GM19463 (cell line): ENCODE measurements at regions not wholly inside any gene's neighbourhood (a gene's known extent, or its start where the extent isn't known, plus 50 kb on each side); places are given as distances from the start of the nearest gene placed in this dataset.
"Not testable (repeated sequence)": the region's sequence is repeated elsewhere in the genome, so short reads cannot be mapped to it uniquely, and the experiment has no call there.

Experiments used
- ATAC-seq: cut with Tn5 transposase; IDR thresholded peaks from one replicate; pipeline ENCODE4 v1.9.1; 2021; ENCODE audit warnings: mild to moderate bottlenecking, moderate library complexity; ENCODE audit not compliant: unreplicated experiment

DNA sequence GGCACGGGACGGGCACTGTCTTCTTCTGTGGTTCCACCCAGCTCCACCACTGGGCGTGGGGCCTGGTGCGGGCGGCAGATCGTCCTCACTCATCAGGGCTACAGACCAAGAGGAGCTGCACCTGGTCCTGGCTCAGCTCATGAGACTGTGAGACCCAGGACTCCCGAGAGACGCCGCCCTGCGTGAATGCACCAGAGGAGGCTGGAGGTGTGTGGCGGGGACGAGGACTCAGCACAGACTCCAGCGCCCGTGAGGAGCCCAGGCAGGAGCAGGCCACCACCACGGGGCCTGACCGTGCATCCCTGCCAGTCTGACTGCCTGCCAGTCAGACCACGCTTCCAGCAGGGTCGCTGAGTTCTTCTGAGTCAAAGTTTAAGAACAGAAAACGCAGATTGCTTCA lies 112.5 kb upstream of the SALL3 start:
- no peak for ATAC-seq

DNA sequence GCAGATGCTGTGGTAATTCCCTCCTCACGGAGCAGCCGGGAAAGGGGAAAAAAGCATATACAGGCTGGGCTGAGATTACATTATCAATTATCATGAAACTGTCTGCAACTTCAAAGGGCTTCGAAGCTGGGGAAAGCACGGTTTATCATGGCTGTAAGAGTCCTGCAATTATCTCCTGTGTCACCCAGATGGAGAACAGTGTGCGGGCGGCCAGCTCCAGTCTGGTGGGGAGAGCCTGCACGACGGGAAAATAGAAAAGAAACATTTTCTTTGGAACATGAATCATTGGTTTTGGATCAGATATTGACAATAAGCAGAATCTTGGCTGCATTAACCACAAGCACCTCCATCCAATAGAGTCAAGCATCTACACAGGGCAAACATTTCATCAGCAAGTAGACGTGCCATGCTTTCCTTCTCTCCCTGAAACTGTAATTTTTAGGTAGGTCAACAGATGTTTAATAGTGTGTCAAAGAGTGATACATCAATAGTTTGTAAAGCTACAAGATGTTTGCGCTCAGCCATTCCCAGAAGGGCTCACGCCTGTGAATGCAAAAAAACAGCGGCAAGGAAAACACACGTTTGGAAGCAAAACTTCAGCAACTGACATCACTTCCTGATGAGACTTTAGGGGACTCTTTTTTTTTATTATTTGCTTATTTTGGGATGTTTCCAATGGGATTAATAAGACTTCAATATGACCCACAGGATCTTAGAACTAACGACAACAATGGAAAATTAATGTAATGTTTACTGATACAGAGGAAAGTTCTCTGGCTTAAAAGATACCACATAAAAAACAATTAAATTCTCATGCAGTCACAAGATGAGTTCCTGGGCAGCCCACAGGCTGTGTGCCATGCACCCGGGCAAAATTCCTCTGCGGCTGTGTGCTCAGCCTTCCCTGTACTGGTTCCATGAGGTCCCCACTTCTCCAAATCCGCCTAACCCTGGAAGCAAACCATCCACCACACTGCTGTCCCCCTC lies 111.0 kb upstream of the SALL3 start:
- ATAC-seq, result no peak

DNA sequence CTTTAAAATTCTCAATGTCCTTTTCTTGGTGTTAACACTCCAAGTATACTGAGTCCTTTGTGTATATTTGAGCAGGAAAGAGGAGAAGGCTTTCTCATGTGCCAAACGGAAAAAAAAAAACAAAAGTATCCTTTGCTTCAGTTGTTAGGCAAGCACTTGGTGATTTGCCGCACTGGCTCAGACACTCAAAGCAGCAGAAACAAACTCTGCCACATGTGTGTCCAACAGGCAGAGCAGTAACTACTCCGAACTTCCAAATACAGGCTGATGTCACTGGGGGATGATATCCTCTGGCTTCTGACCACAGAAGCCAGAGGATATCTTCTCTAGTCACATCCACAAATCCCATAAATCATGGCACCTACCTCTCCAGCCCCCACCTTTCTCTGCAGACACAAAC lies 108.0 kb upstream of the SALL3 start:
- ATAC-seq, result no peak

DNA sequence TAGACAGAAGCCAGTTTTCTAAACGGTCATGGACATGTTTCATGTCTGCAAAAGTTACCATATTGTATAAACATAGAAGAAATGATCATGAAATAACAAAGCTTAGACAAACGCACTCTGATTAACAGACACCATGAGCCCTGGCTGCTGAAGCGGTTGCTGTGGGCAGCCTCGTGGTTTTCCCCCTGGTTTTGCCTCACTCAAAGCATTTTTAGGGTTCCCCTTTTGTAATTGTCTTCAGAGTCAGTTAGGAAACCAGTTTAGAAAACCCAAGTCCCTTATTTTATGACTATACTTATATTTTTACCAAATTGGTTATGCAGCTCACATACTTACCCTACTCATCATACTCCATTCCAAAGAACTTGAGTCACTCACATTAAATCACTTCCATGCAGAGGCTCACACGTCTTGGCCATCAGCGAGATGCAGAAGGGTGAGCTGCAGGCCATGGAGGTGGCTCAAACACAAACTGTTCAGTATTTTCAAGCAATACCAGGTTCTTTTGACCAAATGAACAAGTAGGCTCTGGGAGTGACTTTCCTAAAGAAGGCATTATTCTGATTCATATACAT lies 105.6 kb upstream of the SALL3 start:
- ATAC-seq, result no peak

GRCh38 chr18:78875016-78875777 lies 104.4 kb upstream of the SALL3 start:
- no peak for ATAC-seq

DNA sequence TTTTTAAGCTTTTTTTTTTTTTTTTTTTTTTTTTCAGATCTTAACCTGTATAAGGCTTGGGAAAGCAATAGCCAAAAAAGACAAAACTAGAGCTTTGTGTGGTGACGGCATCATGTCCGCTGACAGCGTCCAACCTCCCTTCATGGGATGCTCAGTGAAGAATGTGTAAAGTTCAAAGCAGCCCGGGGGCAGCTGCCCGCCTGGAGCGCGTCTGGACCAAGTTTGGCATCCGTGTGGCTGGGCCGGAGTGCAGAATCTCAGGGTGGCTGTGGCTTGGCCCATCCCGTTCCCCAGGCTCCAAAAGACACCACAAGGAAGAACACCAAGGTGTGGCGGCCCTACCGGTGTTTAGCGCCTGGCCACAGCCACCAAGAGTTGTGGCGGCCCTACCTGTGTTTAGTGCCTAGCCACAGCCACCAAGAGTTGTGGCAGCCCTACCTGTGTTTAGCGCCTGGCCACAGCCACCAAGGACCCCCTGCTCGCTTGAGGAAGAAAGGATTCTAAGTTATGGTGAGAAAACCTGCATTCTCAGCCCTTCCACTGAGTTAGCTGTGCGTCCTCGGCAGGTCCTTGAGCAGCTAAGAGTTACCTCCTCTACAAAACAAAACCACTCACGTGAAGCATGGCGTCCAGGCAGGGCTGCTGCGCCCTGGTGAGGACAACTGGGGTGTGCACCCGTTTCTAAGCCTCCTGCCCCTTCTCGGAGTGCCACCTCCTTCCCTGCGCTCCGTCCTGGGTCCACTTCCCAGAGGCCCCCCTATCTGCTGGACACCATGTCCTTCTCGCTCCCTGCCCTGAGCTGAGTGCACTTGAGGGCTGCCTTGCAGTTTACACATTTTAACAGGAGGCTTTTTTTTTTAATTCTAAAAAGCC lies 103.6 kb upstream of the SALL3 start:
- ATAC-seq, result no peak

GRCh38 chr18:78876868-78877267 lies 102.8 kb upstream of the SALL3 start:
- ATAC-seq, result no peak

- ATAC-seq, result no peak
Observed at GRCh38 chr18:78878335-78878734, 101.3 kb upstream of the SALL3 start.

DNA sequence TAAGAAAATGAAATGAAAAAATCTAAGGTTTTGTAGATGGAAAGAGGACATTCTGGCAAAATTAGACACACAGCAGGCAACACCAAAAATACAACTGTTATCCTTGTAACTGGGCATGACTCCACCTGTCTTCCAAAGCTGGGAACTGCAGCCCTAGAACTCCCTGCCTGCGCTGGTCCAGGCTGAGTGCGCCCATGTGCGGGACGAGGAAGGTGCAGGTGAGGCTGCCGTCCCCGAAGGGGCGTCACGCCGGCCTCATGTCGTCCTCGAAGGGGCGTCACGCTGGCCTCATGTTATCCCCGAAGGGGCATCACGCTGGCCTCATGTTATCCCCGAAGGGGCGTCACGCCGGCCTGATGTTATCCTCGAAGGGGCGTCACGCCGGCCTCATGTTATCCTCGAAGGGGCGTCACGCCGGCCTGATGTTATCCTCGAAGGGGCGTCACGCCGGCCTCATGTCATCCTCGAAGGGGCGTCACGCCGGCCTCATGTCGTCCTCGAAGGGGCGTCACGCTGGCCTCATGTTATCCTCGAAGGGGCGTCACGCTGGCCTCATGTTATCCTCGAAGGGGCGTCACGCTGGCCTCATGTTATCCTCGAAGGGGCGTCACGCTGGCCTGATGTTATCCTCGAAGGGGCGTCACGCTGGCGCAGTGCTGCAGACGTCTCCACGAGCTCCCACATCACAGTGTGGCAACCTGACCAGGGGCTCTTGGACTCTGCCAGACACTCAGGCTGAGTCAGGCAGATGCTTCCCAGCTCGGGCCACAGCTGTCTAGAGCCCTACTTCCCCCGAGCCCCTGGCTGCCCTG lies 100.3 kb upstream of the SALL3 start:
- ATAC-seq, result not testable (repeated sequence)

DNA sequence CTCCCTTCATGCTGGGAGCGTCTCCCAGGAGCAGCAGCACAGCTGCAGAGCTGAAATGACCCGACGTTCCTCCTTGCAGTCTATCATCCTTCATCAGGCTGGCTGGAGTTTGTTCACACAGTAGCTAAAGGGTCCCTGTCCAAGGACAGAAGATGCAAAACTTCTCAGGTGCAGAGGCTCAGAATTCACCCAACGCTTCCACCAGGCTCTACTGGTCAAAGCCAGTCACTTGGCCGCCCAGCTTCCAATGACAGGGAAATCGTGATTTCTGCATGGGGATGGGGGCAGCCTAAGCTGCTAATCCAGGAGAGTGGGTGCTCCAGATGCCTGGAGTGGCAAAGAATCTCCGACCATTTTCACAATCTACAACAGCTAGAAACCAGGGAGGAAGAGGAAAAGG lies 97.0 kb upstream of the SALL3 start:
- no peak for ATAC-seq

- no peak for ATAC-seq
Observed at GRCh38 chr18:78883501-78883900, 96.1 kb upstream of the SALL3 start.

DNA sequence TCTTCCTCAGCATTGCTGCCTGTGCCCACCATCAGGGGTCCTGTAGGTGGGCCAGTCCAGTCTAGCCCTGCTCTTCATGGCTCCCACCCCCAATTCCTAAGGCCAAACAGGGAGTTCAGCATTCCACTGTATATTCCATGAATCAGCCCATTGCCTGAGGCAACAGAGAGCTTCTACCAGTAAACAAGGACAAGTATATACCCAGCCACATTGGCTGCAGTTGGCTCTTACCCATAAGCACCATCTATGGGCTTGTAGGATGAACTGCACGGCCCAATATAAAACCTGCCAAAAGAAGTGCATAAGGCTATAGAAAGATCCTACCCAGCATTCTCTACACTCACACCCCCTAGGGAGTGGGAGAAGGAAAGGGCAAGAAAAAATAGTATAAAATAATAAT lies 95.1 kb upstream of the SALL3 start:
- no peak for ATAC-seq

- no peak for ATAC-seq
Observed at GRCh38 chr18:78889250-78889649, 90.4 kb upstream of the SALL3 start.

DNA sequence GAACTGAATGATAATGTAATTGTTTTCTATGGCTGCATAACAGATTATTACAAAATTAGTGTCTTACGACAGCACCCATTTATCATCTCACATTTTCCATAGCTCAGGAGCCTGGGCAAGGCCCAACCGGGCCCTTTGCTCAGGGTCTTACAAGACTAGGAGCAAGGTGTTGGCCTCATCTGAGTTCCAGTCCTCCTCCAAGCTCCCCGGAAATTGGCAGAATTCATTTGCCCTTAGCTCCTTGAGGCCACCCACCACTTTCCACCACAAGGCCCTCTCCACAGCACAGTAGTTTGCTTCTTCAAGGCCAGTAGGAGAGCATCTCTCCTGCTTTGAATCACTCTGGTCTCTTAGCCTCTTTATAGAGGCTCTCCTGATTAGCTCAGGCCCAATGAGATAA lies 89.2 kb upstream of the SALL3 start:
- ATAC-seq, result no peak

DNA sequence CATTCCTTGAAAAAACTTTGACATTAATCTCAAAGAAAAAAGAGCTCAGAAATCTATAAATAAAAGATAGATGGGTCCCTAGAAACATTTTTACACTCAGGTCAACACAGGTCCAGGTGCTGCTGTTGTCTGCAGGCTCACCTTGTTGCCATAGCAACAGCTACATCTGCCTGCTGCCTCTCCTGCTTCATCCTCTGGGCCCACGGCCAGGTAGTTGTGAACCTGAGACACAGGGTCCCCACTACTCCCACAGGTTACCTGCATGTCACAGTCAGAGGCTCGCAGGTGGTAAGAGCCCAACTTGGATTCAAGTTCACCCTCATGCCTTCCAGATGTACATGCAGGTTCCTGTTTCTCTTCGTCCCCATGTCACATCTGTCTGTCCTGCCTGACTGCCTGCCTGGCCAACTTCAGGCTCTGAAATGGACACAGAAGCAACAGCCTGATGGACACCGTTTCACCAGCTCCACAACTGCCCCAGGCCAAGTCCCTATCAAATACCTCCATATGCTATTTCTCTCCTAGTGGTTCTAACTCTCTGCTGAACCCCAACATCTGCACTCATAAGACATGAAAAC lies 88.3 kb upstream of the SALL3 start:
- no peak for ATAC-seq

DNA sequence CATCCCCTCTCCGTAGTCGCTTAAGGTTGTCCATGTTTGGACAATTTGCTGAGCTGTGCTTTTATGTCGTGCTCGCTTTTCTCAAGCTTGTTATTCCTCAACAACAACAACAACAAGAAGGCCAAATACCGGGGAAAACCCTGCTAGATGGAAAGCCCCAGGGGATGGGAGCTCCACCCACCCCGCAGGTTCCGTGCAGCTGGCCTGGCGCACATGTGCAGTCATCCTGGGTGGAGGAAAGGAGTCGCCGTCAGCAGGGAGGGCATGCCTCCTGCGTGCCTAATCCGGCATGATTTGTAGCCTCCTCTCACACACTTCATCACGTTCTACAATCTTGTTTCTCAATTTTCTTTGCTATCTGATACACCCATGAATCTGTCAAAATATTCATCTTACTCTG lies 87.4 kb upstream of the SALL3 start:
- ATAC-seq, result no peak

- ATAC-seq, result no peak
Observed at GRCh38 chr18:78892721-78893120, 86.9 kb upstream of the SALL3 start.

- no peak for ATAC-seq
Observed at GRCh38 chr18:78893281-78894032, 86.2 kb upstream of the SALL3 start.

DNA sequence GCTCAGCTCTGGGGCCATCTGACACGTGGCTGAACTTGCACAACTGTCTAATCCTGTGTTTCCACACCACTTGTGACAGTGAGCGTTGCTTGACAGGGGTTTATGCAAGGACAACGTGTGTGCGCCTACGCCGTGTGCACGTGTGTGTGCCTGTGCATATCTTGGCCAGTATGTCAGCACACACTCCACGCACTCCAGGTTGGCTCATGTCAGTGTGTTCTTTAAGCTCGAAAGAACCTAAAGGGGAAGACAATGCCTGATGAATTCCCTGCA lies 85.6 kb upstream of the SALL3 start:
- no peak for ATAC-seq
